Sigmoid colon (tissue), 4 donors: ENCODE measurements at regions not wholly inside any gene's neighbourhood (a gene's known extent, or its start where the extent isn't known, plus 50 kb on each side); places are given as distances from the start of the nearest gene placed in this dataset.

Experiments used
- CTCF ChIP-seq, 4 experiments: fragments of 450-650 bp in 3 of 4; fragments of 200-600 bp in 1 of 4; IDR thresholded peaks; one replicate each; pipeline ENCODE4 v1.5.1; 2016 to 2019; ENCODE audit warnings: antibody characterized with exemption in 4 of 4, mild to moderate bottlenecking in 3 of 4, moderate library complexity in 2 of 4
- POLR2A ChIP-seq, 2 donors: fragments of 450-650 bp; IDR thresholded peaks; one replicate each; pipeline ENCODE4 v1.6.1; 2016; ENCODE audit warnings: antibody characterized with exemption in 2 of 2, mild to moderate bottlenecking in 2 of 2, moderate library complexity in 2 of 2
- POLR2AphosphoS5 ChIP-seq, 4 donors: sonication (generic); formaldehyde crosslinking; IDR thresholded peaks; one replicate each; pipeline ENCODE4 v1.6.1; 2017; ENCODE audit warnings: antibody characterized with exemption in 4 of 4

GRCh38 chr5:117463881-117464570 is 889.4 kb upstream of the SEMA6A start:
- TF ChIP-seq CTCF (IDR thresholded peaks at IDR 0.05), result no peak
- TF ChIP-seq POLR2A (IDR thresholded peaks at IDR 0.05), result no peak
- TF ChIP-seq POLR2AphosphoS5 (IDR thresholded peaks at IDR 0.05), result peak in 1 of 4 donors; percentile 54
